ENCODE measurements at regions not wholly inside any gene's neighbourhood (a gene's known extent, or its start where the extent isn't known, plus 50 kb on each side); places are given as distances from the start of the nearest gene placed in this dataset.
"Not testable (repeated sequence)": the region's sequence is repeated elsewhere in the genome, so short reads cannot be mapped to it uniquely, and the experiment has no call there.

DNA sequence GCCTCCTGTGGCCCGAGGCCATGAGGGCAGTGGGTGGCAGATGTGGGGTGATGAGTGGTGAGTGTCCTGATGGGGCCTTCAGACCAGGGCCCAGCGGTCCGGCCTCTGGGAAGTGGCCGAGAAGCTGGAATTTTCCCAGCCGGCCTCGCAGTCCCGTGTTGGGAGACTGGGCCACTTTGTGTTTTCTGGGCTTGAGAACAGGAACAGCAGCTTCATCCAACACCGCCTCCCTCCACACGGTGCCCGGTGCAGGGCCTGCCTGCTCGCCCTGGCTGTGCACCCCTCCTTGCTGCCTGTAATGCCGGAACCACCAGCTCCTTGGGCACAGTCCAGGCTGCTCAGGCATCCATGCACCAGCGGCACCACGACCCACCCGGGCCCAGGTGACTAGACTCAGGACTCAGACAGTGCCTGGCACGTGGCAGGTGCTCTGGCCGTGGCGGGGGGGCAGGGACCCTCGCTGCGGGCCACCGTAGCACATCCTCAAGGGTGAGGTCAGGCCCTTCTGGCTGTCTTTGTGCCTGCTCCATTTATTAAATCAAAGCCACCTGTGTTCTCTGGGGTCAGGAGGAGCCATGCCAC lies 194.7 kb downstream of the BANP start:
- TF ChIP-seq, protein P1, sequence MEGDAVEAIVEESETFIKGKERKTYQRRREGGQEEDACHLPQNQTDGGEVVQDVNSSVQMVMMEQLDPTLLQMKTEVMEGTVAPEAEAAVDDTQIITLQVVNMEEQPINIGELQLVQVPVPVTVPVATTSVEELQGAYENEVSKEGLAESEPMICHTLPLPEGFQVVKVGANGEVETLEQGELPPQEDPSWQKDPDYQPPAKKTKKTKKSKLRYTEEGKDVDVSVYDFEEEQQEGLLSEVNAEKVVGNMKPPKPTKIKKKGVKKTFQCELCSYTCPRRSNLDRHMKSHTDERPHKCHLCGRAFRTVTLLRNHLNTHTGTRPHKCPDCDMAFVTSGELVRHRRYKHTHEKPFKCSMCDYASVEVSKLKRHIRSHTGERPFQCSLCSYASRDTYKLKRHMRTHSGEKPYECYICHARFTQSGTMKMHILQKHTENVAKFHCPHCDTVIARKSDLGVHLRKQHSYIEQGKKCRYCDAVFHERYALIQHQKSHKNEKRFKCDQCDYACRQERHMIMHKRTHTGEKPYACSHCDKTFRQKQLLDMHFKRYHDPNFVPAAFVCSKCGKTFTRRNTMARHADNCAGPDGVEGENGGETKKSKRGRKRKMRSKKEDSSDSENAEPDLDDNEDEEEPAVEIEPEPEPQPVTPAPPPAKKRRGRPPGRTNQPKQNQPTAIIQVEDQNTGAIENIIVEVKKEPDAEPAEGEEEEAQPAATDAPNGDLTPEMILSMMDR (IDR thresholded peaks at IDR 0.05): not testable (repeated sequence)
- not testable (repeated sequence) for TF ChIP-seq EZH2 (IDR thresholded peaks at IDR 0.05)
